22Rv1 (cell line): ENCODE measurements at regions not wholly inside any gene's neighbourhood (a gene's known extent, or its start where the extent isn't known, plus 50 kb on each side); places are given as distances from the start of the nearest gene placed in this dataset.

Source experiments
- H3K27ac ChIP-seq: fragments of 450-650 bp; 2 replicates; pipeline ENCODE4 v1.5.1; 2017
- ZFX ChIP-seq: fragments of 450-650 bp; IDR thresholded peaks from 2 replicates; pipeline ENCODE4 v1.6.1; 2017; ENCODE audit warnings: antibody characterized with exemption, borderline replicate concordance
- TF ChIP-seq, protein P1 (sequence below): fragments of 450-650 bp; IDR thresholded peaks from 2 replicates; pipeline ENCODE4 v1.5.1; 2017; ENCODE audit warnings: mild to moderate bottlenecking

DNA sequence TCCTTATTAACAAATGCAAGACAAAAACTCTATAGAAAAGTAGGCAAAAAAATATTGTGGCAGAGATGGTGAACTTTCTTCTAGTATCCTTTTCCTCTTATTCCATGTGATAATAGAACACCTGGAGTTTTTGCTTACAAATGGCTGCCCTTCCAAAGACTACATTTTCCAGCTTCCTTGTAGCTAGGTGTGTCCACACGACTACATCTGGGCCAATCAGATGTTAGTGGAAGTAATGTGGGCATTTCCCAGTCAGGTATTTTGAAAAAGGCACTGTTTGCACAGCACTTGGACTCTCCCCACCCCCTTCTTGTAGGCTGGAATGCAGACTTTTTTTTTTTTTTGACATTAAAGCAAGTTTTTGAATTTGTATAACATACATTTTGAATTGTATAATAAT is 105.5 kb upstream of the TBX20 start:
- TF ChIP-seq, protein P1, sequence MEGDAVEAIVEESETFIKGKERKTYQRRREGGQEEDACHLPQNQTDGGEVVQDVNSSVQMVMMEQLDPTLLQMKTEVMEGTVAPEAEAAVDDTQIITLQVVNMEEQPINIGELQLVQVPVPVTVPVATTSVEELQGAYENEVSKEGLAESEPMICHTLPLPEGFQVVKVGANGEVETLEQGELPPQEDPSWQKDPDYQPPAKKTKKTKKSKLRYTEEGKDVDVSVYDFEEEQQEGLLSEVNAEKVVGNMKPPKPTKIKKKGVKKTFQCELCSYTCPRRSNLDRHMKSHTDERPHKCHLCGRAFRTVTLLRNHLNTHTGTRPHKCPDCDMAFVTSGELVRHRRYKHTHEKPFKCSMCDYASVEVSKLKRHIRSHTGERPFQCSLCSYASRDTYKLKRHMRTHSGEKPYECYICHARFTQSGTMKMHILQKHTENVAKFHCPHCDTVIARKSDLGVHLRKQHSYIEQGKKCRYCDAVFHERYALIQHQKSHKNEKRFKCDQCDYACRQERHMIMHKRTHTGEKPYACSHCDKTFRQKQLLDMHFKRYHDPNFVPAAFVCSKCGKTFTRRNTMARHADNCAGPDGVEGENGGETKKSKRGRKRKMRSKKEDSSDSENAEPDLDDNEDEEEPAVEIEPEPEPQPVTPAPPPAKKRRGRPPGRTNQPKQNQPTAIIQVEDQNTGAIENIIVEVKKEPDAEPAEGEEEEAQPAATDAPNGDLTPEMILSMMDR: no peak
- TF ChIP-seq ZFX: no peak
- H3K27ac ChIP-seq: no peak overlapping the region

DNA sequence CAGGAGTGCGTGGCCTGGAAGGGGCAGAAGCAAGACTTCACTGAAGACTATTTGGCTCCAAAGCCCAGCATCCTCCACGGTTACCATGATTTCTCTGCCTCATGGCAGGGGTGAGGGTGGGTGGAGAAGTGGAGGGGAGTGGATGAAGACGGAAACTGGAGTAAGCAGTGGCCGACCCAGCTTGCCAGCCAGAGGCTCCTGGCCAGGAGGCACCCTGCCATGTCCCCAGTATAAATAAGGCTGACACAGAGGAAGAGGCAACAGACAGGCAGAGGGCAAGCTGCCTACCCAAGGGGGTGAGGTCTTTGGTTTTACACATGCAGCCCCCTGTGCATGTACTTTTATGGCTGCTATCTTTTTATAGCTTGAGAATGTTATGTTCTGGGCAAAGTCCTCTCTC is 102.6 kb upstream of the TBX20 start:
- TF ChIP-seq, protein P1: no peak
- TF ChIP-seq ZFX: no peak
- no peak overlapping the region for H3K27ac ChIP-seq

DNA sequence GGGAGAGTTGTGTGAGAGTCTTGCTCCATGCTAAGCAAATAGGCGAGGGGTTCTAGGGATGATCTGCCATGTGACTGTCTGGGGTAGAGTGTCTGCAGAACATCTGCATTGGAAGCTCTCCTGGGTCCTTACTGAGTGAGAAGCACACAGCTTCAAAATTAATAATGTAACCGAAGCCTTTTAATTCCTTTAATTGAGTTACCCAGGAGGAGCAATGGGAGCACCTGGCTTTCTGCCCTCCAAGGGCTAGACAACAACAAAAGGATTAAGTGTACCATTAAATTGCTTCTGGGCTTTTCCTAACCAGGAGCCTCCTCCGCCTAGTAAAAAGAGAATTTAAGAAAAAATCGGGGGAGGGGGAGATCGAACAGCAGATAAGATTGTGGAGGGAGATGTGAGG is 102.0 kb upstream of the TBX20 start:
- TF ChIP-seq ZFX: no peak
- TF ChIP-seq, protein P1: no peak
- no peak overlapping the region for H3K27ac ChIP-seq

DNA sequence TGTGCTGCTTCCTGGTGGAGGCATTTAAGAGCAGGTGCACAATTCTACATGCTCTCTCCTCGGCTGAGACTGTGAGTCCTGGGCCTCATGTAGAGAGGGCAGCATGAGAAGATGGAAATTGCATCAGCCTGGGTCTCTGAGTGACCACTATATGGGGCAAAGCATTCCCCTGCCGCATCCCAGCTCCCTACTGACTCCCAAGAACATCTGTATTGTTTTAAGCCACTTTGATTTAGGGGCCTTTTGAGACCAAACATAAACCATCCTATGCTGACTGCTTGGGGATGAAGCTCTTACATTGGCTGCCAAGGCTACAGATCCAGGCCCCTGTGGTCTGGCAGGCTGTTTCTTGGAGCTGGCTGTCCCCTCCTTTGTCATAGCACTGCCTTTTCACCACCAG is 101.3 kb upstream of the TBX20 start:
- H3K27ac ChIP-seq: no peak overlapping the region
- no peak for TF ChIP-seq ZFX
- TF ChIP-seq, protein P1: no peak

DNA sequence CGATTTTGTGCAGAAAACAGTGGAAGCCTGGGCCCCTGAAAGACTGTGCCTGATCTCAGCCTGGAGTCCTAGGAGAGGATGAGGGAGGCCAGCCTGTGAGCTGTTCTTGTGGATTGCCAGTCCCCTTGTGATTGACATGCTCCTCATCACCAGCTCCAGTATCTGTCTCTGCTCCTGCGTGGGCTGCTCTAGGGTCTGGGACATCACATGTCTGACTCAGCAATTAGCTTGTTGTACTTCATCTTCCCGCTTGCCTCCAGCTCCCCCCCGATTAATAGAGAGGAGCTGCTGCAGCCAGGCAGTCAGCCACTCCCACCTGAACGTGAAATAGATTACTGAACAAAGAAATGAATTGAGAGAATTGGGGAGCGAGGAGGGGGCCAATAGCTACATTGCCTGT is 99.6 kb upstream of the TBX20 start:
- H3K27ac ChIP-seq: no peak overlapping the region
- no peak for TF ChIP-seq ZFX
- TF ChIP-seq, protein P1: no peak

DNA sequence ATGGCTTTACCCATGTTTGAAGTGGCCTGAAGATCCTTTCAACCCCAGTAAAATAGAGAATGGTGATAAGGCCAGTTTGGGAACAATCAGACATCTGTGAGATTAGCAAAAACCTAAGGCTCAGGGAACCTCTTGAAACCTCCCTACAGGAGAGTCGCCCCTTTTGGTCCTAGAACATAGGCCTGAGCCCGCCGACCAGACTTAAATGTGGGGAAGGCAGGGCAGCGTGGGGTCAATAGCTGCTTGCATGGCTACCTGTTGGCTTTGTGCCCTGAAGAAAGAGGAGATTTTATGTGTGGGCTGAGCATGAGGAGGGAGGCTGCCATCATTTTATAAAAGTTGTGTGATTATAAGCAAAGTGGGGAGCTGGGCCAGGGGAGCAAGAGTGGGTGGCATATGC is 97.6 kb upstream of the TBX20 start:
- TF ChIP-seq, protein P1: no peak
- TF ChIP-seq ZFX: no peak

DNA sequence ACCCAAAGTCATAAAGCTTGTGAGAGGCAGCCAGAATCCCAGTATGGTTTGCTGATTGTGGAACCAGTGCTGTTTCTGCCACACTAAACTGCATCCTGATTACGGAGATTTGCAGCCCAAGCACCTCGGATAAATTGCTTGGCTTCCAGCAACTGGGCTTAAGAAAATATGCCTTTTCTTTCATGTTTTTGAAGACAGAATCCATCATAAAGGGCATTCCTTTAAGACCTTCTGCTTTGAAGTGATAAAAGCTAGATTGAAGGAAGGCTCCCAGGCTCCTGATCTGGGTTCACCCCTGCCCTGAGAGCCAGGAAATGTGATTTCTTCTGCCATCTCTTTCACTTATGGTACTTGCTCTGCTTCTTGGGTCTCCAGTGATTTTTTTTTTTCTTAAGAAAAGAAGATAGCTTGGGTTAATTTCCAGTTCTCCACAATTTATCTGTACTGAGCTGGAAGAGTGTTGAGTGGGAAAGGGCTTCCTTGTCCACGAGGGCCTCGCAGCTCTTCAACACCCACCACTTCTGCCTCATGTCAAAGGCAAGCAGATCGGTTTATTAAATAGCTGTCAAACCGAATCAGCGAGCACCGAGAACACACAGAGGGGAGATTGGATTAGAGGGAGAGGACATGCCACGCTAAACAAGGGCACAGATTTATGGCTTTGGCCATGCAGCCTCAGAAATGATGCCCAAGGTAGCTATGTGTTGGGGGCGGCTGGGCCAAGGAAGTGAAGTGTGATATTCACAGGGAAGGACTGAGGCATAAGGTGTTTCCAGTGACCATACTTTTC is 94.9 kb upstream of the TBX20 start:
- TF ChIP-seq ZFX: no peak
- TF ChIP-seq, protein P1: no peak
- H3K27ac ChIP-seq: no peak overlapping the region

More for the DNA sequence above, 97.6 kb upstream of the TBX20 start:
- no peak overlapping the region for H3K27ac ChIP-seq
